ENCODE measurements at regions not wholly inside any gene's neighbourhood (a gene's known extent, or its start where the extent isn't known, plus 50 kb on each side); places are given as distances from the start of the nearest gene placed in this dataset.

GRCh38 chr1:65068202-65069010, 79.6 kb upstream of the AK4 start:
- H3K9me3 ChIP-seq (ENCODE audit: low read length) = no peaks in the 10 kb centered on the region
- H3K4me1 Mint-ChIP-seq = peaks cover 39 to 62% (median 57%) of the 10 kb centered on the region in 3 donors
- DNase-seq = peak in 2 of 5 donors; percentile 41 to 57
- H3K4me1 ChIP-seq (ENCODE audit: insufficient read depth, low read length) = peaks cover 38% of the 10 kb centered on the region
- ChIA-PET CTCF (no interaction called here), POLR2A (interaction anchor here (0.7 to 1.1 kb wide), 4 partner anchors 102 to 430 kb away, joined by 3 to 15 read pairs (median 5); partner anchors contain the start of gene JAK1)
- peaks cover 0 to 3% of the 10 kb centered on the region in 2 donors for H3K27me3 Mint-ChIP-seq
- H3K9me3 Mint-ChIP-seq = no peaks in the 10 kb centered on the region
- no peaks in the 10 kb centered on the region for H3K36me3 ChIP-seq (ENCODE audit: insufficient read depth, low read length)
- H3K36me3 Mint-ChIP-seq = peaks cover 0 to 21% (median 0%) of the 10 kb centered on the region in 3 donors
- H3K27ac ChIP-seq (ENCODE audit: low read depth, low read length) = peak overlapping the region; percentile 95
- peak overlapping the region; percentile 97 for H3K4me3 ChIP-seq (ENCODE audit: low read length)
- H3K27ac Mint-ChIP-seq = peak overlapping the region; percentile 94 to 99 (median 97)
- no peaks in the 10 kb centered on the region for H3K27me3 ChIP-seq (ENCODE audit: insufficient read depth, low read length, poor library complexity, severe bottlenecking)
- H3K4me3 Mint-ChIP-seq = peak overlapping the region; percentile 87 to 97 (median 94)

- Mint-ChIP-seq H3K4me3 (peak overlapping the region; percentile 87 to 97 (median 94)), H3K27me3 (peaks cover 0 to 3% of the 10 kb centered on the region in 2 donors), H3K36me3 (peaks cover 0 to 21% (median 0%) of the 10 kb centered on the region in 3 donors), H3K4me1 (peaks cover 36 to 55% (median 52%) of the 10 kb centered on the region in 3 donors), H3K9me3 (no peaks in the 10 kb centered on the region), H3K27ac (peak overlapping the region; percentile 94 to 99 (median 97))
- Histone ChIP-seq H3K4me3 (ENCODE audit: low read length) (peak overlapping the region; percentile 97), H3K9me3 (ENCODE audit: low read length) (no peaks in the 10 kb centered on the region), H3K4me1 (ENCODE audit: insufficient read depth, low read length) (peaks cover 38% of the 10 kb centered on the region), H3K27me3 (ENCODE audit: insufficient read depth, low read length, poor library complexity, severe bottlenecking) (no peaks in the 10 kb centered on the region), H3K27ac (ENCODE audit: low read depth, low read length) (peak overlapping the region; percentile 95), H3K36me3 (ENCODE audit: insufficient read depth, low read length) (no peaks in the 10 kb centered on the region)
- ChIA-PET CTCF (no interaction called here), POLR2A (interaction anchor here (0.7 kb wide), 2 partner anchors 192 to 196 kb away, joined by 3 to 5 read pairs; no protein-coding TSS in a partner anchor)
- DNase-seq = peak in 1 of 5 donors; percentile 39
Measured at GRCh38 chr1:65069011-65069565, 78.9 kb upstream of the AK4 start.

- no peak overlapping the region for H3K4me3 ChIP-seq (ENCODE audit: low read length)
- H3K9me3 Mint-ChIP-seq = no peaks in the 10 kb centered on the region
- H3K36me3 Mint-ChIP-seq = peaks cover 0 to 13% (median 0%) of the 10 kb centered on the region in 3 donors
- peaks cover 0 to 1% of the 10 kb centered on the region in 2 donors for H3K27me3 Mint-ChIP-seq
- no peak overlapping the region for H3K27ac ChIP-seq (ENCODE audit: low read depth, low read length)
- DNase-seq = no peak
- peak overlapping the region in 1 of 8 donors; percentile 43 for H3K27ac Mint-ChIP-seq
- H3K27me3 ChIP-seq (ENCODE audit: insufficient read depth, low read length, poor library complexity, severe bottlenecking) = no peaks in the 10 kb centered on the region
- ChIA-PET POLR2A (no interaction called here), CTCF (interaction anchor here (6.9 kb wide), 1 partner anchor 10 kb away, joined by 116 read pairs; no protein-coding TSS in a partner anchor)
- no peaks in the 10 kb centered on the region for H3K9me3 ChIP-seq (ENCODE audit: low read length)
- peaks cover 17% of the 10 kb centered on the region for H3K4me1 ChIP-seq (ENCODE audit: insufficient read depth, low read length)
- no peaks in the 10 kb centered on the region for H3K36me3 ChIP-seq (ENCODE audit: insufficient read depth, low read length)
- peaks cover 22 to 43% (median 42%) of the 10 kb centered on the region in 3 donors for H3K4me1 Mint-ChIP-seq
- peak overlapping the region in 1 of 7 donors; percentile 53 for H3K4me3 Mint-ChIP-seq
Measured at GRCh38 chr1:65072845-65073244, 75.2 kb upstream of the AK4 start.

GRCh38 chr1:65075123-65075976, 72.7 kb upstream of the AK4 start:
- POLR2A ChIA-PET = interaction anchor here (1.4 kb wide), 1 partner anchor 9 kb away, joined by 6 read pairs; no protein-coding TSS in a partner anchor
- peaks cover 0 to 12% of the 10 kb centered on the region in 2 donors for H3K27me3 Mint-ChIP-seq
- Histone ChIP-seq H3K4me3 (ENCODE audit: low read length) (no peak overlapping the region), H3K36me3 (ENCODE audit: insufficient read depth, low read length) (no peaks in the 10 kb centered on the region), H3K4me1 (ENCODE audit: insufficient read depth, low read length) (peaks cover 6% of the 10 kb centered on the region), H3K9me3 (ENCODE audit: low read length) (no peaks in the 10 kb centered on the region), H3K27ac (ENCODE audit: low read depth, low read length) (no peak overlapping the region), H3K27me3 (ENCODE audit: insufficient read depth, low read length, poor library complexity, severe bottlenecking) (no peaks in the 10 kb centered on the region)
- H3K4me1 Mint-ChIP-seq = peaks cover 6 to 20% (median 20%) of the 10 kb centered on the region in 3 donors
- peak overlapping the region in 1 of 7 donors; percentile 2 for H3K4me3 Mint-ChIP-seq
- no peaks in the 10 kb centered on the region for H3K9me3 Mint-ChIP-seq
- CTCF ChIA-PET = interaction anchor here (0.7 to 6.9 kb wide), 32 partner anchors 13 to 344 kb away, joined by 3 to 116 read pairs (median 3); no protein-coding TSS in a partner anchor
- no peaks in the 10 kb centered on the region for H3K36me3 Mint-ChIP-seq
- DNase-seq = peak; percentile 39 to 78 (median 66)
- peak overlapping the region in 2 of 8 donors; percentile 43 to 60 for H3K27ac Mint-ChIP-seq

GRCh38 chr1:65077369-65077768, 70.6 kb upstream of the AK4 start:
- Histone ChIP-seq H3K4me3 (ENCODE audit: low read length) (no peak overlapping the region), H3K9me3 (ENCODE audit: low read length) (no peaks in the 10 kb centered on the region), H3K4me1 (ENCODE audit: insufficient read depth, low read length) (no peaks in the 10 kb centered on the region), H3K27ac (ENCODE audit: low read depth, low read length) (no peak overlapping the region), H3K27me3 (ENCODE audit: insufficient read depth, low read length, poor library complexity, severe bottlenecking) (no peaks in the 10 kb centered on the region), H3K36me3 (ENCODE audit: insufficient read depth, low read length) (no peaks in the 10 kb centered on the region)
- H3K9me3 Mint-ChIP-seq = no peaks in the 10 kb centered on the region
- no peak overlapping the region for H3K4me3 Mint-ChIP-seq
- no peak for DNase-seq
- H3K4me1 Mint-ChIP-seq = peaks cover 6 to 14% (median 13%) of the 10 kb centered on the region in 3 donors
- no peak overlapping the region for H3K27ac Mint-ChIP-seq
- ChIA-PET CTCF (interaction anchor here (6.9 kb wide), 1 partner anchor 15 kb away, joined by 116 read pairs; no protein-coding TSS in a partner anchor), POLR2A (interaction anchor here (0.6 to 0.7 kb wide), 2 partner anchors 24 to 332 kb away, joined by 4 to 8 read pairs; partner anchors contain the start of gene RAVER2)
- no peaks in the 10 kb centered on the region for H3K36me3 Mint-ChIP-seq
- H3K27me3 Mint-ChIP-seq = peaks cover 2 to 14% of the 10 kb centered on the region in 2 donors

- Mint-ChIP-seq H3K4me1 (peaks cover 4 to 8% (median 7%) of the 10 kb centered on the region in 3 donors), H3K36me3 (no peaks in the 10 kb centered on the region), H3K9me3 (no peaks in the 10 kb centered on the region), H3K27me3 (peaks cover 7 to 22% of the 10 kb centered on the region in 2 donors), H3K27ac (no peak overlapping the region), H3K4me3 (no peak overlapping the region)
- Histone ChIP-seq H3K27me3 (ENCODE audit: insufficient read depth, low read length, poor library complexity, severe bottlenecking) (no peaks in the 10 kb centered on the region), H3K36me3 (ENCODE audit: insufficient read depth, low read length) (no peaks in the 10 kb centered on the region), H3K27ac (ENCODE audit: low read depth, low read length) (no peak overlapping the region), H3K4me1 (ENCODE audit: insufficient read depth, low read length) (no peaks in the 10 kb centered on the region), H3K4me3 (ENCODE audit: low read length) (no peak overlapping the region), H3K9me3 (ENCODE audit: low read length) (no peaks in the 10 kb centered on the region)
- ChIA-PET CTCF (no interaction called here), POLR2A (no interaction called here)
- DNase-seq = no peak
Measured at GRCh38 chr1:65079941-65080340, 68.1 kb upstream of the AK4 start.

- Histone ChIP-seq H3K9me3 (ENCODE audit: low read length) (no peaks in the 10 kb centered on the region), H3K27ac (ENCODE audit: low read depth, low read length) (no peak overlapping the region), H3K4me3 (ENCODE audit: low read length) (no peak overlapping the region), H3K36me3 (ENCODE audit: insufficient read depth, low read length) (no peaks in the 10 kb centered on the region), H3K27me3 (ENCODE audit: insufficient read depth, low read length, poor library complexity, severe bottlenecking) (no peaks in the 10 kb centered on the region), H3K4me1 (ENCODE audit: insufficient read depth, low read length) (no peaks in the 10 kb centered on the region)
- ChIA-PET POLR2A (no interaction called here), CTCF (no interaction called here)
- DNase-seq = no peak
- H3K9me3 Mint-ChIP-seq = peaks cover 0 to 3% (median 0%) of the 10 kb centered on the region in 5 donors
- no peaks in the 10 kb centered on the region for H3K4me1 Mint-ChIP-seq
- H3K4me3 Mint-ChIP-seq = no peak overlapping the region
- peaks cover 7 to 22% of the 10 kb centered on the region in 2 donors for H3K27me3 Mint-ChIP-seq
- H3K36me3 Mint-ChIP-seq = peaks cover 0 to 2% (median 1%) of the 10 kb centered on the region in 3 donors
- H3K27ac Mint-ChIP-seq = no peak overlapping the region
Measured at GRCh38 chr1:65082346-65083040, 65.5 kb upstream of the AK4 start.

Measured in CD8-positive, alpha-beta memory T cell (primary cell).